B cell (primary cell): ENCODE measurements at regions not wholly inside any gene's neighbourhood (a gene's known extent, or its start where the extent isn't known, plus 50 kb on each side); places are given as distances from the start of the nearest gene placed in this dataset.

ENCODE experiments used
- ATAC-seq: fragments of 200-7000 bp; cut with Tn5 transposase; one replicate; pipeline ENCODE4 v1.10.0; 2021; ENCODE audit warnings: low read depth, mild to moderate bottlenecking, moderate number of reproducible peaks, moderate library complexity
- CTCF ChIA-PET: fragments of 350-600 bp; sonication (Branson Sonifier 250); formaldehyde crosslinking; loops from one replicate; lab custom pipeline; 2021; ENCODE audit warnings: antibody characterized with exemption, inconsistent platforms; lab: Charles Lee
- POLR2A ChIA-PET: fragments of 350-600 bp; sonication (Branson Sonifier 250); formaldehyde crosslinking; loops from one replicate; lab custom pipeline; 2021; ENCODE audit warnings: antibody characterized with exemption; lab: Charles Lee
- DNase-seq: peaks from one replicate; pipeline ENCODE4 v3.0.0; 2013
- H2AFZ ChIP-seq: 2 replicates; pipeline ENCODE4 v1.6.1; 2012; ENCODE audit warnings: mild to moderate bottlenecking, low read depth, low read length; ENCODE audit not compliant: insufficient read depth, poor library complexity, severe bottlenecking
- H3K27ac ChIP-seq, 2 donors: 1 replicate in 1 of 2; 2 replicates in 1 of 2; pipeline ENCODE4 v1.5.1; 2012 to 2013; ENCODE audit warnings: low read length in 2 of 2, mild to moderate bottlenecking in 2 of 2, moderate library complexity in 1 of 2
- H3K27me3 ChIP-seq, 4 experiments: fragments of 200-600 bp in 1 of 4; sonication (generic) in 1 of 4; replicated peaks in 1 of 4; 1 replicate in 2 of 4; 2 replicates in 2 of 4; pipeline versions ENCODE4 v1.6.1 to v1.7.0; 2013 to 2016; ENCODE audit warnings: low read length in 3 of 4, mild to moderate bottlenecking in 2 of 4, mixed read lengths in 1 of 4, moderate library complexity in 1 of 4; ENCODE audit not compliant: insufficient read depth in 4 of 4, control insufficient read depth in 3 of 4; ENCODE audit errors: control extremely low read depth in 1 of 4
- H3K36me3 ChIP-seq, 2 experiments: replicated peaks in 1 of 2; 1 replicate in 1 of 2; 2 replicates in 1 of 2; pipeline versions ENCODE4 v1.6.1 to v1.7.1; 2013; ENCODE audit warnings: low read length in 1 of 2; ENCODE audit not compliant: insufficient read depth in 2 of 2, control insufficient read depth in 1 of 2; ENCODE audit errors: control extremely low read depth in 1 of 2, extremely low read depth in 1 of 2
- H3K4me1 ChIP-seq, 2 donors: fragments of 200-600 bp in 1 of 2; sonication (generic) in 1 of 2; 1 replicate in 1 of 2; 2 replicates in 1 of 2; pipeline versions ENCODE4 v1.5.1 to v1.6.1; 2013 to 2017; ENCODE audit warnings: low read length in 2 of 2; ENCODE audit not compliant: control insufficient read depth in 2 of 2, insufficient read depth in 2 of 2
- H3K4me2 ChIP-seq: replicated peaks from 2 replicates; pipeline ENCODE3; 2012; ENCODE audit warnings: mild to moderate bottlenecking, low read depth, low read length; ENCODE audit not compliant: poor library complexity, severe bottlenecking
- H3K4me3 ChIP-seq, 5 experiments: fragments of 200-600 bp in 1 of 5; sonication (generic) in 1 of 5; 1 replicate in 3 of 5; 2 replicates in 2 of 5; pipeline versions ENCODE4 v1.5.1 to v1.7.0; 2011 to 2016; ENCODE audit warnings: low read length in 4 of 5, mild to moderate bottlenecking in 4 of 5, low read depth in 2 of 5, control low read depth in 1 of 5, moderate library complexity in 1 of 5; ENCODE audit not compliant: insufficient read depth in 1 of 5; ENCODE audit errors: control extremely low read depth in 1 of 5, extremely low read depth in 1 of 5
- H3K79me2 ChIP-seq: fragments of 200-600 bp; sonication (generic); one replicate; pipeline ENCODE4 v1.6.0; 2016; ENCODE audit warnings: low read length; ENCODE audit not compliant: control insufficient read depth, insufficient read depth
- H3K9ac ChIP-seq: fragments of 200-600 bp; sonication (generic); 2 replicates; pipeline ENCODE4 v1.6.1; 2017; ENCODE audit warnings: mild to moderate bottlenecking, low read length, moderate library complexity
- H3K9me3 ChIP-seq, 3 donors: one replicate each; pipeline versions ENCODE4 v1.6.1 to v1.7.1; 2013; ENCODE audit warnings: low read length in 2 of 3; ENCODE audit not compliant: control insufficient read depth in 2 of 3, insufficient read depth in 1 of 3; ENCODE audit errors: control extremely low read depth in 1 of 3
- H4K20me1 ChIP-seq: 2 replicates; pipeline ENCODE4 v1.6.0; 2012; ENCODE audit warnings: mild to moderate bottlenecking, low read length; ENCODE audit not compliant: insufficient read depth, control insufficient read depth, poor library complexity, severe bottlenecking
- H3K27ac Mint-ChIP-seq: one replicate; pipeline ENCODE4 v1.8.0; 2021; ENCODE audit warnings: mixed read lengths
- H3K27me3 Mint-ChIP-seq: one replicate; pipeline ENCODE4 v1.8.0; 2021; ENCODE audit warnings: mixed read lengths
- H3K4me1 Mint-ChIP-seq: one replicate; pipeline ENCODE4 v1.8.0; 2021; ENCODE audit warnings: mixed read lengths
- H3K4me3 Mint-ChIP-seq: one replicate; pipeline ENCODE4 v1.8.0; 2021; ENCODE audit warnings: mixed read lengths
- H3K9me3 Mint-ChIP-seq: one replicate; pipeline ENCODE4 v1.8.0; 2022; ENCODE audit warnings: mixed read lengths; ENCODE audit not compliant: insufficient read depth
- CTCF ChIP-seq: fragments of 200-600 bp; IDR thresholded peaks from one replicate; pipeline ENCODE4 v1.8.0; 2022; ENCODE audit warnings: antibody characterized with exemption, mild to moderate bottlenecking
- EZH2 ChIP-seq: IDR thresholded peaks from 2 replicates; pipeline ENCODE4 v1.6.1; 2012; ENCODE audit warnings: borderline replicate concordance, low read depth, mild to moderate bottlenecking, moderate library complexity, low read length; ENCODE audit not compliant: insufficient read depth, poor library complexity, severe bottlenecking
- WGBS: methylation state at CpG from one replicate; pipeline ENCODE4 v1.1.5; 2013; ENCODE audit warnings: missing lambda C conversion rate; ENCODE audit not compliant: insufficient coverage; 5-methylcytosine and 5-hydroxymethylcytosine counted together
- intact Hi-C: fragments of 100-400 bp; cut with micrococcal nuclease; formaldehyde crosslinking; loops from one replicate; pipeline ENCODE4 v1.10.0; 2022

DNA sequence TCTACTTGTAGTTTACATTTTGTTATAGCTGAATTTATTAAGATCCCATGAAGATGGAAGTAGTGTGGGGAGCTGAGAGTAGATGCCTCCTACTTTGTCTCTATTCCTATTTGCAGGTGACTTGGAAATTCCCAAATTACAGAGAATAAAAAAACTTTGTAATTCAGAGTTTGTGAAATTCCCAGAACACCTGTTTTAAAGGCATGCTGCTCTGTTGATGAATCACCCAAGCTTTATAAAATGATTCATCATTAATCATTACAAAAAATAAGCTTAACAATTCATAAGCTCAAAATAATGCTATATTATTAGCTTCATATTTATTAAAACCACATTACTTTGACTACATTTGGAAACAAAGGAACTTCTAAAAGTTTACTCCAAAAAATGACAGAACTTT is 856.3 kb downstream of the RPA4 start:
- no peaks in the 10 kb centered on the region for H3K79me2 ChIP-seq
- Mint-ChIP-seq H3K4me3 (no peak overlapping the region), H3K4me1 (no peaks in the 10 kb centered on the region), H3K27me3 (no peaks in the 10 kb centered on the region), H3K9me3 (no peaks in the 10 kb centered on the region), H3K27ac (no peak overlapping the region)
- H3K9me3 ChIP-seq = no peaks in the 10 kb centered on the region
- no peaks in the 10 kb centered on the region for H3K27me3 ChIP-seq
- H4K20me1 ChIP-seq = no peaks in the 10 kb centered on the region
- intact Hi-C loops = no loop called here
- ChIA-PET CTCF (no interaction called here), POLR2A (no interaction called here)
- no peak overlapping the region for H3K27ac ChIP-seq
- no peak overlapping the region for H3K4me3 ChIP-seq
- H2AFZ ChIP-seq = no peak overlapping the region
- TF ChIP-seq EZH2 = no peak
- no peak for TF ChIP-seq CTCF
- ATAC-seq (no peak), DNase-seq (no peak)
- no peaks in the 10 kb centered on the region for H3K4me1 ChIP-seq
- no peaks in the 10 kb centered on the region for H3K36me3 ChIP-seq
- H3K4me2 ChIP-seq = no peak overlapping the region
- no peak overlapping the region for H3K9ac ChIP-seq

DNA sequence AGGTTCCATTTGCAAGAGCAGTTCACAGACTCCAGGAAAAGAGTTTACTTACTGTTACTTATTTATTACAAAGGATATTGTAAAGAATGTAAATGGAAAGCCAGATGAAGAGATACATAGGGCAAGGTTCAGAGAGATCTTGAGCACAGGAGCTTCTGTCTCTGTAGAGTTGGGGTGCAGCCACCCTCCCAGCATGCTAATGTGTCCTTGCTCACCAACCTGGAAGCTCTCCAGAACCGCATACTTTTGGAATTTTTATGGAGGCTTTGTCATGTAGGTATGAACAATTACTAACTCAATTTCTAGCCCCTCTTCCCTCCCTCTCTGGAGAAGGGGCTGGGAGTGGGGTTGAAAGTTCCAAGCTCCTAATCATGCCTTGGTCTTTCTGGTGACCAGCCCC is 857.2 kb downstream of the RPA4 start:
- Mint-ChIP-seq H3K27ac (no peak overlapping the region), H3K9me3 (no peaks in the 10 kb centered on the region), H3K4me3 (no peak overlapping the region), H3K27me3 (no peaks in the 10 kb centered on the region), H3K4me1 (no peaks in the 10 kb centered on the region)
- no peaks in the 10 kb centered on the region for H3K36me3 ChIP-seq
- H3K4me2 ChIP-seq = no peak overlapping the region
- H2AFZ ChIP-seq = no peak overlapping the region
- no peak overlapping the region for H3K4me3 ChIP-seq
- ATAC-seq (no peak), DNase-seq (no peak)
- no CpG with 5 or more reads among the region's 1 CpG for WGBS
- no peaks in the 10 kb centered on the region for H4K20me1 ChIP-seq
- intact Hi-C loops = no loop called here
- POLR2A ChIA-PET = no interaction called here
- no peaks in the 10 kb centered on the region for H3K27me3 ChIP-seq
- no peak overlapping the region for H3K27ac ChIP-seq
- H3K9ac ChIP-seq = no peak overlapping the region
- TF ChIP-seq EZH2 (no peak), CTCF (no peak)
- no peaks in the 10 kb centered on the region for H3K79me2 ChIP-seq
- H3K9me3 ChIP-seq = no peaks in the 10 kb centered on the region
- CTCF ChIA-PET = no interaction called here
- no peaks in the 10 kb centered on the region for H3K4me1 ChIP-seq
